K562 (cell line): ENCODE measurements at regions not wholly inside any gene's neighbourhood (a gene's known extent, or its start where the extent isn't known, plus 50 kb on each side); places are given as distances from the start of the nearest gene placed in this dataset.
"Not testable (repeated sequence)": the region's sequence is repeated elsewhere in the genome, so short reads cannot be mapped to it uniquely, and the experiment has no call there.

ENCODE experiments used
- ATAC-seq: fragments of 200-7000 bp; cut with Tn5 transposase; 3 replicates; pipeline ENCODE4 v1.9.1; 2020; ENCODE audit warnings: moderate library complexity
- BruUV-seq: library from RNA; stranded (reverse); fragments of 400-500 nt; replicated peaks from 2 replicates; lab custom pipeline; 2021; lab: Mats Ljungman, UMichigan
- CTCF ChIA-PET: fragments of 300-600 bp; formaldehyde crosslinking; extraction: SDS; loops from one replicate; lab custom pipeline; 2021; ENCODE audit warnings: low intra/inter-chr PET ratio; lab: Yijun Ruan, JAX
- POLR2A ChIA-PET: fragments of 300-600, 350-650 bp; sonication (Branson Sonifier 250); formaldehyde crosslinking; extraction: SDS; loops from one replicate; lab custom pipeline; 2021; ENCODE audit warnings: antibody characterized with exemption, inconsistent platforms; lab: Yijun Ruan, JAX
- DNase-seq, 4 experiments: peaks; one replicate each; pipeline versions ENCODE4 v3.0.0 to v3.0.0-alpha.2; 2011 to 2018; ENCODE audit warnings: low spot score in 3 of 4, mixed read lengths in 3 of 4; ENCODE audit errors: extremely low read depth in 1 of 4
- FAIRE-seq: peaks from 2 replicates; lab custom pipeline; 2011; peaks lifted over from hg19 to GRCh38; lab: Jason Lieb, UNC
- H2AFZ ChIP-seq: 2 replicates; pipeline ENCODE4 v1.6.0; 2011; ENCODE audit warnings: low read depth, low read length, control low read depth, inconsistent platforms
- H3K27ac ChIP-seq: fragments of 200-600 bp; 3 replicates; pipeline ENCODE4 v1.8.0; 2011; ENCODE audit warnings: low read depth, mild to moderate bottlenecking, control low read depth, inconsistent platforms, low read length, moderate library complexity, mixed read lengths; ENCODE audit errors: extremely low read depth
- H3K27me3 ChIP-seq, 2 experiments: fragments of 300-600 bp in 1 of 2; 2 replicates in 1 of 2; 3 replicates in 1 of 2; pipeline versions ENCODE4 v1.6.0 to v1.8.0; 2011; ENCODE audit warnings: inconsistent platforms in 2 of 2, low read length in 2 of 2, mild to moderate bottlenecking in 1 of 2, mixed read lengths in 1 of 2, moderate library complexity in 1 of 2; ENCODE audit not compliant: control insufficient read depth in 2 of 2, insufficient read depth in 2 of 2
- H3K36me3 ChIP-seq: fragments of 300-600 bp; 3 replicates; pipeline ENCODE4 v1.8.0; 2011; ENCODE audit warnings: mild to moderate bottlenecking, low read length, inconsistent platforms; ENCODE audit not compliant: control insufficient read depth, insufficient read depth
- H3K4me1 ChIP-seq, 2 experiments: fragments of 200-600 bp in 1 of 2; replicated peaks in 1 of 2; 2 replicates in 1 of 2; 3 replicates in 1 of 2; pipeline versions ENCODE4 v1.5.1 to v1.8.0; 2011; ENCODE audit warnings: inconsistent platforms in 2 of 2, low read length in 2 of 2, mild to moderate bottlenecking in 1 of 2, mixed read lengths in 1 of 2, moderate library complexity in 1 of 2; ENCODE audit not compliant: control insufficient read depth in 2 of 2, insufficient read depth in 2 of 2
- H3K4me2 ChIP-seq: 2 replicates; pipeline ENCODE4 v1.6.1; 2011; ENCODE audit warnings: low read length, control low read depth, inconsistent platforms, mixed read lengths; ENCODE audit not compliant: insufficient read depth
- H3K4me3 ChIP-seq: fragments of 200-600 bp; sonication (generic), shearing (Covaris generic); 2 replicates; pipeline ENCODE4 v1.5.1; 2016; ENCODE audit warnings: control low read depth, inconsistent platforms
- H3K79me2 ChIP-seq: fragments of 200-600 bp; 3 replicates; pipeline ENCODE4 v1.8.0; 2011; ENCODE audit warnings: low read length, inconsistent platforms; ENCODE audit not compliant: control insufficient read depth, insufficient read depth
- H3K9ac ChIP-seq, 2 experiments: 2 replicates each; pipeline versions ENCODE4 v1.6.0 to v1.6.1; 2011; ENCODE audit warnings: low read depth in 2 of 2, low read length in 2 of 2, control low read depth in 1 of 2, inconsistent platforms in 1 of 2, mild to moderate bottlenecking in 1 of 2, mixed read lengths in 1 of 2; ENCODE audit not compliant: insufficient read depth in 1 of 2
- H3K9me1 ChIP-seq: one replicate; pipeline ENCODE4 v1.6.0; 2011; ENCODE audit warnings: inconsistent platforms, mild to moderate bottlenecking, low read length, moderate library complexity; ENCODE audit not compliant: control insufficient read depth, insufficient read depth
- H3K9me3 ChIP-seq: replicated peaks from 2 replicates; pipeline ENCODE4 v1.5.1; 2011; ENCODE audit warnings: low read depth, low read length, inconsistent platforms; ENCODE audit not compliant: control insufficient read depth, insufficient read depth
- H4K20me1 ChIP-seq: replicated peaks from 2 replicates; pipeline ENCODE4 v1.6.1; 2011; ENCODE audit warnings: low read length, inconsistent platforms, mixed read lengths; ENCODE audit not compliant: control insufficient read depth, insufficient read depth
- CBFA2T2 ChIP-seq: fragments of 450-650 bp; conservative IDR thresholded peaks from 2 replicates; pipeline ENCODE4 v1.6.1; 2017; ENCODE audit warnings: mild to moderate bottlenecking
- CSDE1 ChIP-seq, 2 experiments: fragments of 450-650 bp; IDR thresholded peaks; 2 replicates each; pipeline ENCODE4 v1.6.1; 2016; ENCODE audit warnings: mild to moderate bottlenecking in 1 of 2
- EGR1 ChIP-seq: fragments of 450-650 bp; conservative IDR thresholded peaks from 2 replicates; pipeline ENCODE4 v1.6.1; 2017; ENCODE audit warnings: mild to moderate bottlenecking
- HLTF ChIP-seq: fragments of 450-650 bp; IDR thresholded peaks from 2 replicates; pipeline ENCODE4 v1.6.1; 2016
- MAFF ChIP-seq: IDR thresholded peaks from 2 replicates; pipeline ENCODE4 v1.6.1; 2012; ENCODE audit warnings: low read length, improper control_type of control experiment
- MBD2 ChIP-seq: sonication (generic); IDR thresholded peaks from 2 replicates; pipeline ENCODE4 v1.6.1; 2016; ENCODE audit warnings: low read depth, borderline replicate concordance
- NR1H2 ChIP-seq: sonication (generic); formaldehyde crosslinking; IDR thresholded peaks from 2 replicates; pipeline ENCODE4 v1.4.0; 2020; ENCODE audit warnings: mild to moderate bottlenecking, missing genetic modification reagents
- PURB ChIP-seq: sonication (generic); formaldehyde crosslinking; IDR thresholded peaks from 2 replicates; pipeline ENCODE4 v1.9.0; 2021; ENCODE audit warnings: low read depth, mild to moderate bottlenecking, missing genetic modification reagents
- SRSF9 ChIP-seq: fragments of 200-400 bp; formaldehyde crosslinking; IDR thresholded peaks from 2 replicates; pipeline ENCODE4 v1.6.1; 2017; ENCODE audit warnings: low read depth, low read length, borderline replicate concordance
- ZNF347 ChIP-seq: fragments of 450-650 bp; formaldehyde crosslinking; IDR thresholded peaks from 2 replicates; pipeline ENCODE4 v1.4.0; 2020; ENCODE audit warnings: low read depth, mild to moderate bottlenecking, moderate library complexity
- WGBS: fragments of 100-300 bp; shearing (Covaris generic); methylation state at CpG from one replicate; pipeline ENCODE4 v1.1.6; 2016; ENCODE audit warnings: low coverage, mixed read lengths; ENCODE audit not compliant: insufficient coverage; ENCODE audit errors: missing lambda C conversion rate; 5-methylcytosine and 5-hydroxymethylcytosine counted together
- in situ Hi-C: fragments of 300-500 bp; cut with MboI; formaldehyde crosslinking; loops from 4 replicates; pipeline ENCODE4 v1.15.0; 2018; ENCODE audit warnings: inconsistent platforms, mixed read lengths
- intact Hi-C: fragments of 100-400 bp; cut with micrococcal nuclease; formaldehyde crosslinking; loops from 2 replicates; pipeline ENCODE4 v1.14.2; 2022
- TF ChIP-seq, protein P1 (sequence below): fragments of 450-650 bp; formaldehyde crosslinking; conservative IDR thresholded peaks from 2 replicates; pipeline ENCODE4 v1.4.0; 2022; ENCODE audit warnings: mild to moderate bottlenecking, missing genetic modification characterization

DNA sequence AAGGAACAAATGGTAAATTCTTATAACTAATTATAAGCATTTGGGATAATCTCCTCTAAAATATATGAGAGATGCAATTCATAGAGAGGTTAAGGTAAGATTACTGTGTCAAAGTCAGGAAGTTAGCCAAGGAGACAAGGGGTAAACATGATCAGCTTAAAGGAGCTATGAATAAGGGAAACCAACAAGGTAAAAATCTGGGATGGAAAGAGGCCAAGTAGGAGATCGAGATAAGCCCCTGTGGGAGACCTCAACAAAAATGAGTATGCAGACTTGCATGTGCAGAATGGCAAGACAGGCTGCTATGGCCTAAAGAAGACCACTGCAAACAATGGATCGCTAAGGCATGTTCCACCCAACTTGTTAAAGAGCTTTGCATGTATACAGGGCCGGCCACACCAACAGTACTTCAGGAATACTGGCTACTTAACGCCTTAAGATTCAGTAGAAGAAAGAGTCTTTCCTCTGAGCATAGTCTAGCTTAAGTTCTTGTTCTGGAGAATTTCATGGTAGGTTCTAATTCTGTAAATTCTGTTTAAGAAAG, 738.6 kb downstream of the GALC start:
- ATAC-seq: no peak

DNA sequence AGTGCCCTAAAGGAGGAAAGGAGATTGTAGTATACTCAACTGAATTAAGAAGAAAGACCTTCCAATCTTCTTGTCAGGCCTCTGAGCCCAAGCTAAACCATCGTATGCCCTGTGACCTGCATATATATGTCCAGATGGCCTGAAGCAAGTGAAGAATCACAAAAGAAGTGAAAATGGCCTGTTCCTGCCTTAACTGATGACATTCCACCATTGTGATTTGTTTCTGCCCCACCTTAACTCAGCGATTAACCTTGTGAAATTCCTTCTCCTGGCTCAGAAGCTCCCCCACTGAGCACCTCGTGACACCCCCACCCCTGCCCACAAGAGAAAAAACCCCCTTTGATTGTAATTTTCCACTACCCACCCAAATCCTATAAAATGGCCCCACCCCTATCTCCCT, 739.2 kb downstream of the GALC start:
- H3K36me3 ChIP-seq, H2AFZ ChIP-seq, H3K9ac ChIP-seq, H3K79me2 ChIP-seq, POLR2A ChIA-PET, H3K9me1 ChIP-seq, H3K4me3 ChIP-seq, H4K20me1 ChIP-seq, in situ Hi-C loops, DNase-seq, intact Hi-C loops, H3K4me2 ChIP-seq, H3K9me3 ChIP-seq, CTCF ChIA-PET, H3K27me3 ChIP-seq, BruUV-seq, H3K27ac ChIP-seq, H3K4me1 ChIP-seq, ATAC-seq, FAIRE-seq: not testable (repeated sequence)
- 0% methylated on average over 3 of the region's 3 CpGs for WGBS

More for the DNA sequence above, 738.6 kb downstream of the GALC start:
- Histone ChIP-seq H3K79me2 (no peaks in the 10 kb centered on the region), H3K9ac (no peak overlapping the region), H3K36me3 (no peaks in the 10 kb centered on the region)
- BruUV-seq: no TSS peak
- no peak for TF ChIP-seq PURB
- no peak for TF ChIP-seq CSDE1 (IDR thresholded peaks at IDR 0.05)
- TF ChIP-seq ZNF347: no peak
- TF ChIP-seq EGR1: no peak
- no peak for TF ChIP-seq NR1H2 (CRISPR knock-in tag)
- TF ChIP-seq SRSF9: no peak
- no peak for TF ChIP-seq HLTF
- TF ChIP-seq MAFF: no peak
- no peak for TF ChIP-seq MBD2
- TF ChIP-seq, protein P1, sequence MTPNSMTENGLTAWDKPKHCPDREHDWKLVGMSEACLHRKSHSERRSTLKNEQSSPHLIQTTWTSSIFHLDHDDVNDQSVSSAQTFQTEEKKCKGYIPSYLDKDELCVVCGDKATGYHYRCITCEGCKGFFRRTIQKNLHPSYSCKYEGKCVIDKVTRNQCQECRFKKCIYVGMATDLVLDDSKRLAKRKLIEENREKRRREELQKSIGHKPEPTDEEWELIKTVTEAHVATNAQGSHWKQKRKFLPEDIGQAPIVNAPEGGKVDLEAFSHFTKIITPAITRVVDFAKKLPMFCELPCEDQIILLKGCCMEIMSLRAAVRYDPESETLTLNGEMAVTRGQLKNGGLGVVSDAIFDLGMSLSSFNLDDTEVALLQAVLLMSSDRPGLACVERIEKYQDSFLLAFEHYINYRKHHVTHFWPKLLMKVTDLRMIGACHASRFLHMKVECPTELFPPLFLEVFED (CRISPR knock-in tag): no peak
- no peak for TF ChIP-seq CBFA2T2
- TF ChIP-seq, all 486 proteins: peak for 0
- Histone ChIP-seq H3K9me3 (no peaks in the 10 kb centered on the region), H3K4me1 (no peaks in the 10 kb centered on the region), H3K9me1 (no peaks in the 10 kb centered on the region), H4K20me1 (no peaks in the 10 kb centered on the region), H2AFZ (no peak overlapping the region), H3K4me2 (no peak overlapping the region), H3K4me3 (no peak overlapping the region), H3K27ac (no peak overlapping the region), H3K27me3 (no peaks in the 10 kb centered on the region)
- intact Hi-C loops: no loop called here
- CTCF ChIA-PET: no interaction called here
- in situ Hi-C loops: no loop called here
- POLR2A ChIA-PET: no interaction called here
- DNase-seq (no peak), FAIRE-seq (no peak)
- 0% methylated on average over 3 of the region's 4 CpGs for WGBS
